HG02759 (cell line): ENCODE measurements at regions not wholly inside any gene's neighbourhood (a gene's known extent, or its start where the extent isn't known, plus 50 kb on each side); places are given as distances from the start of the nearest gene placed in this dataset.
"Not testable (repeated sequence)": the region's sequence is repeated elsewhere in the genome, so short reads cannot be mapped to it uniquely, and the experiment has no call there.

Experiments
- ATAC-seq: cut with Tn5 transposase; IDR thresholded peaks from one replicate; pipeline ENCODE4 v1.9.1; 2021; ENCODE audit warnings: mild to moderate bottlenecking, moderate library complexity; ENCODE audit not compliant: unreplicated experiment

GRCh38 chr2:13495051-13495450, 778.3 kb downstream of the TRIB2 start:
- no peak for ATAC-seq

- peak; percentile 86 for ATAC-seq
Observed at GRCh38 chr2:13504808-13505207, 788.1 kb downstream of the TRIB2 start.

- ATAC-seq: no peak
Observed at GRCh38 chr2:13508671-13509070, 791.9 kb downstream of the TRIB2 start.

GRCh38 chr2:13515254-13515653, 798.5 kb downstream of the TRIB2 start:
- ATAC-seq: no peak

- no peak for ATAC-seq
Observed at GRCh38 chr2:13522096-13522495, 805.4 kb downstream of the TRIB2 start.

GRCh38 chr2:13522917-13523821, 806.4 kb downstream of the TRIB2 start:
- ATAC-seq: peak; percentile 94

- peak; percentile 19 for ATAC-seq
Observed at GRCh38 chr2:13524492-13524891, 807.8 kb downstream of the TRIB2 start.

GRCh38 chr2:13531735-13532410, 815.1 kb downstream of the TRIB2 start:
- ATAC-seq: not testable (repeated sequence)

- ATAC-seq: not testable (repeated sequence)
Observed at GRCh38 chr2:13532781-13533523, 816.2 kb downstream of the TRIB2 start.

GRCh38 chr2:13533524-13533922, 816.8 kb downstream of the TRIB2 start:
- ATAC-seq: no peak

- ATAC-seq: no peak
Observed at GRCh38 chr2:13536941-13537340, 820.2 kb downstream of the TRIB2 start.

- ATAC-seq: no peak
Observed at GRCh38 chr2:13537771-13538349, 821.1 kb downstream of the TRIB2 start.

- ATAC-seq: no peak
Observed at GRCh38 chr2:13539296-13539695, 822.6 kb downstream of the TRIB2 start.

GRCh38 chr2:13542061-13542460, 825.3 kb downstream of the TRIB2 start:
- no peak for ATAC-seq

- no peak for ATAC-seq
Observed at GRCh38 chr2:13542642-13543041, 825.9 kb downstream of the TRIB2 start.

- ATAC-seq: peak; percentile 49
Observed at GRCh38 chr2:13543550-13543949, 826.8 kb downstream of the TRIB2 start.

- ATAC-seq: no peak
Observed at GRCh38 chr2:13545320-13545719, 828.6 kb downstream of the TRIB2 start.

GRCh38 chr2:13546131-13546530, 829.4 kb downstream of the TRIB2 start:
- ATAC-seq: no peak

GRCh38 chr2:13550285-13551231, 833.8 kb downstream of the TRIB2 start:
- no peak for ATAC-seq

- peak; percentile 83 for ATAC-seq
Observed at GRCh38 chr2:13558368-13558767, 841.6 kb downstream of the TRIB2 start.
